GM18519 (cell line): ENCODE measurements at regions not wholly inside any gene's neighbourhood (a gene's known extent, or its start where the extent isn't known, plus 50 kb on each side); places are given as distances from the start of the nearest gene placed in this dataset.

Experiments used
- ATAC-seq: cut with Tn5 transposase; IDR thresholded peaks from one replicate; pipeline ENCODE4 v1.9.1; 2021; ENCODE audit warnings: mild to moderate bottlenecking, moderate library complexity; ENCODE audit not compliant: unreplicated experiment, low FRiP score

DNA sequence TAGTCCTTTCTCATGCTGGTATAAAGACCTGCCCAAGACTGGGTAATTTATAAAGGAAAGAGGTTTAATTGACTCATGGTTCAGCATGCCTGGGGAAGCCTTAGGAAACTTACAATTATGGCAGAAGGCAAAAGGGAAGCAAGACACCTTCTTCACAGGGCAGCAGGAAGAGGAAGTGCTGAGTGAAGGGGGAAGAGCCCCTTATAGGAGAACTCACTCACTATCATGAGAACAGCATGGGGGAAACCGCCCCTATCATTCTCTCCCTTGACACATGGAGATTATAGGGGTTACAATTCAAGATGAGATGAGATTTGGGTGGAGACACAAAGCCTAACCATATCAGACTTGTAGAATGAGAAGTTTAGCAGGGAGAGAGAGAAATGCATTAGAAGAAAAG lies 373.3 kb upstream of the DIAPH2 start:
- no peak for ATAC-seq

DNA sequence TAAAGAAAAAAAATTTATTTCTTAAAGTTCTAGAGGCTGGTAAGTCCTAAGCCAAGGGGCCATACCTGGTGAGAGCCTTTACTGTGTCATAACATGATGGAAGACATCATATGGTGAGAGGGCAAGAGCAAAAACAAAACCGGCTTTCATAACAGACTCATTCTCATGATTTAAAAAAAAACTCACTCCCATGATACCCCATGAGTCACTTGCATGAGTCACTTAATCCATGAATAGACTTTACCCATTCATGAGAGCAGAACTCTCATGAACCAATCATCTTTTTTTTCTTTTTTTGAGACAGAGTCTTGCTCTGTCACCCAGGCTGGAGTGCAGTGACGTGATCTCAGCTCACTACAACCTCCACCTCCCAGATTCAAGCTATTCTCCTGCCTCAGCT lies 369.7 kb upstream of the DIAPH2 start:
- no peak for ATAC-seq

DNA sequence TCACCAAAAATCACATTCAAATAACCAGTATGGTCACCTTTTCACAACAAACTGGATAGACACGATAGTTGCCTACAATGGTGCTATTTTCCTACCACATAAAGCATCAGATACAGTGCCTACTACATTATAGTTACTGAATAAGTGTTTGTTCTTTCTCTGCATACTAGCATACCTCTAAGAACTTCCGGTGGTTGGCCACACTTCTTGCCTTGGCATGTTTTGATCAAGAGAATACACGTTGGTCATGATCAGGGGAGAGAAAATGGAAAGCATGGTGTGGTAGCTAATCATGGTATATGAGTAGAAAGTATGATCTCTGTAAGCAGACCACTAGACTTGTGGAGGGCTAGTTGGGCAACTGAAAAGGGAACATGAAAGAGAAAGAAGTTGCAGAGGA lies 322.8 kb upstream of the DIAPH2 start:
- no peak for ATAC-seq

DNA sequence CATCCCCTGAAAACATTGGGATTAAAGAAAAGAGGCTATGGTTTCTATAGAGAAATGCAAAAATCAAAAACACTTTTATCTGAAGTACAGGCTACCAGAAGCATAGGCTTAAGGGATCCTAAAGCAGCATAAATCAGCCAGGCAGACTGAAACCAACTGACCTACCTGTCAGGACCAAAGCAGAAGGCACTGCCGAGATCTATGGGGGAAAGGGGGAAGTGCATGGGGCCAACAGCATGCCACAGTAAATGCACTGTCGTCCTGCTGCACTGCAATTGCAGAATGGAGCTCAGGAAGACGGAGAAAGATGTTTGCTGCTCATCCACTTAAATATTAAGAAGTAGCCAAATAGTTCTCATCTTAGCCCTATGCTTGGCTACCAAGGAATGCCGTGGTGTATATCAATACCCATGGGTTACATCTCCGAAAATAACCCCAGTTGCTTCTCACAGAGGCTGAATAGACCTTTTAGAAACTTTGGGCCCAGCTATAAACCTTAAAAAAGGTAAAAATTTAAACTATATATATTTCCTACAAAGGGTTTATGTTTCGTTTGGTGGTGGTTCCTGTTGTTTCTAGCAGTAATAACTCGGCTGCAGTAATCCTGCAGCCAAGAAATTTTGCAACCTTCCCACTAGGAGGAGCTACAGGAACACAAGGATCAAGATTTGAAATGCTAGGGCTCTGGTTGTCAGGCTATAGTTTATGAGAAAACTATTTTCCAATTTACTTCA lies 312.2 kb upstream of the DIAPH2 start:
- peak; percentile 75 for ATAC-seq

DNA sequence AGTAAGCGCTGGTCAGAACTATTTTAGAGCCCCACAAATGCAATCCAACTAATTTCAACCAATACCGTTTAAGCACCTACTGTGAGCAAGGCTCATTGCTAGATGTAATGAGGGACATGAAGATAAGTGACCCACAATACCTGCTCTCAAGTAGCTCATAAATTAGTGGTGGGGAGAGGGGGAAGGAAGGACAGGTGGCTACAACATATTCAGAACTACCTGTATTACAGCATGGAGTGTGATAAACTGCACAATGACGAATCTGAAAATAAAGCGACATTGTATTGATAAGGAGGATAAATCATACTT lies 311.6 kb upstream of the DIAPH2 start:
- no peak for ATAC-seq

DNA sequence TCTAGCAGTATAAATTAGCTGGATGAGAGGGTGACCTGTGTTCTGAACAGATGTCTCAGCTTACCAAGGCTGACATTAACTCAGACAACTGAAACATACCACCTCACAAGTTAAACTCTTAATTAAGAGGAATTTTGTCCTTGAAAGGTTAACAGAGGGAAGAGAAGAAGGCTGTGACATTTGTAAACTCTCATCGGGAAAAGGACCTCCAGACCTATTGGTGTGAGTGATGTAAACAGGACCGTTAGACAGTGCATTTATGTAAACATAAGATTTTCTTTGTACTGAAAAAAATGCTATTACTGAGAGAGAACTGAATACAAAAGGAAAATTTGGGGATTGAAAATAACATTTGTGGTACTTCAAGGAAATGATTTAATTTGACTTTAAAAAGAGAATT lies 308.4 kb upstream of the DIAPH2 start:
- no peak for ATAC-seq

DNA sequence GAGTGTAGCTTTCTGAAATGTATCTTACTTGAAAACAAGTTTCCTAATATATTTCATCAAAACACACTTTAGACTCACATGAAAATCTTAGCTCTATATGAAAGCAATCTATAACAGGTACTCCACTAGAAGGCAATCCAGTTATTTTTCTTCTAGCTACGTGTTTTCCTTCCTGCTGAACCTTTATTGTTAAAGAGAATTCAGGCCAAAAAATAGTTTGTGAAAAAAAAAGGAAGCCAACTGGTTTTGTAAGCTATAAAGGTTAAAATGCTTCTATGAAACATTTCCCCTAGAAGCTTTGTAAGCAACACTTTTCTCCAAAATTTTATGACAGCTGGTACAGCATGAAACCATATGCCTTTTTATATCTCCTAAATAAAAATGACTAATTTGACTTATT lies 304.7 kb upstream of the DIAPH2 start:
- no peak for ATAC-seq

DNA sequence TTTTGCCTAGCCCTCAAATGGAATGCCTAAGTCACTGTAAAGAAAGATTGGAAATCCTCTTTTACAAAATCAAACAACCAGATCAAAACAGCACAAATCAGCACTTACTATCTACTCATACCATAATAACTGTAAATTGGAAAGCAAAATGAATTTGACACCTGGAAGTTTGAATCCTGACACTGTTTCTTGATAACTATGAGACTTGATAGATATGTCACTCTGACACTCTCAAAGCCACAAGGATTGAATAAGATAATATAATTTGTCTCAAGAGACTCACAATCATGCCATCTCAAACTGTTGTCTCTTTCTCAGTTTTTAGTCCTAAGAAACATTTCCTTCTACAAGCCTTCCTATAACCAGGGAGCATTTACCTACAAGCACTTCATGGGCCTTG lies 302.6 kb upstream of the DIAPH2 start:
- no peak for ATAC-seq

DNA sequence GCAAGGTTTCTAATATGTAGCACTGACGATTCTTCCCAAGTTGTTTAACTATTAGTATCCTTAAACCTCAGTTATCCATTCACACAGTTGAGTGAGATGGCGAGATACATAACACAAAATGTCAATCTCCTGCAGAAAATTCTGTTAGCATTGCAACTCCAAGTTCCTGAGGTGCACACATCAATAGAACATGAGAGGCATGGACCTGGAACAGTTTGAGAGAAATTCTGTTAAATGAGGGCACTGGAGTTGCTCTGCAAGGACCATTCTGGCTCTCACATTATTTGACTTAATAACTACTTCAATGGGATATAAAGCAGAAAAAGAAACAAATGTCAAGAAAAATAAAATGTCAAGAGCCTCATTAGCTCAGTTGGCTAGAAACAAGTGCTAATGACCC lies 301.2 kb upstream of the DIAPH2 start:
- no peak for ATAC-seq

DNA sequence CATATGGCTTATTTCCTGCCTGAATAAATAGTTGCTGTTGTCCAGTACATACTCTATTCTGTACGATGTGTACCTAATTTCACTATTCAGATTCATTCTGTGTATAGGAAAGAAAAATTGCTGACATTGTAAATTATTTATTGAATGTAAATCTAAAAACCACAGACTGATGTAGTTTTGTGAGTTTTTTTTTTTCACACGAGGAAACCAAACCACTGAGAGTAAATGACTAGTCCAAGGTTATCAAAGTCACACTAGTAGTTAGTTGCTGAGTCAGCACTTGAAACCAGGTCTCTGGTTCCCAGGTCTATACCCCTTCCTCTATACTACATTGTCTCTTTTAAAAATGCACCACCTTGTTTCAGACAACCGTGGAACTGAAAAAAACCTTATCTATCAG lies 298.3 kb upstream of the DIAPH2 start:
- ATAC-seq, result no peak

DNA sequence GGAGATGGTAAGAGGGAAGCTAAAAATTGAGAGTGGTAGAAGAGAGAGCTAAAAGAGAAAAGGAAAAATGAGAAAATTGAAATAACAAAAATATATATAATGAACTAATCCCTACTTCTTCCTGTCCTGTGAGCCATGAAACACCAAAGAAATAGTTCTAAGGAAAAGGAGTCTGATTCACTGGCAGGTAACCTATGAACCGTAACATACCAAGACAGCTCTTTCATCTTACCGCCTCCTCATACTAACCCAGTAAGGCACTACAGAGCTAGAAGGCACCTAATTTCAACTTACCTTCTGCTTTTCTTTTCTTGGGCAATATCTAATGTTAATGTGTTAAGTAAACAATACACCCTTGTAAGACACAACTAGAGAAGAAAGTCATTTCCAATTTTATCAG lies 297.7 kb upstream of the DIAPH2 start:
- ATAC-seq, result no peak

DNA sequence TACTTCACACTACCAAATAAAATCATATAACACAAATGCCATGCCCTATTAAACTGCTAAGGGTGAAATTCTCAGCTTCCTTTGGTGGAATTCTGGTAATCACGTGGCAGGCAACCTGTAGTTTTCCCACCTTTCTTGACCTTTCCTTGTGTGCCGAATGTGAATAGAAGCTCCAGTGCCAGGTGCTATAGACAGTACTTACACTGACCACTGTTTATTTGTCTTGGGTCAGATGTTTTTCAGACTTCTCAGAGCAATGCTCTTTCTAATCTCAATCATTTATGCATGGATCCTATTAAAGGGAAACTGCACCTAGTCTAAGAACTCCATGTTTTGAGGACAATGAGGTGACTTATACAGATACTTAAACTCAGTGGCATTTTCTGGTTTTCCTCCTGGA lies 296.8 kb upstream of the DIAPH2 start:
- no peak for ATAC-seq

DNA sequence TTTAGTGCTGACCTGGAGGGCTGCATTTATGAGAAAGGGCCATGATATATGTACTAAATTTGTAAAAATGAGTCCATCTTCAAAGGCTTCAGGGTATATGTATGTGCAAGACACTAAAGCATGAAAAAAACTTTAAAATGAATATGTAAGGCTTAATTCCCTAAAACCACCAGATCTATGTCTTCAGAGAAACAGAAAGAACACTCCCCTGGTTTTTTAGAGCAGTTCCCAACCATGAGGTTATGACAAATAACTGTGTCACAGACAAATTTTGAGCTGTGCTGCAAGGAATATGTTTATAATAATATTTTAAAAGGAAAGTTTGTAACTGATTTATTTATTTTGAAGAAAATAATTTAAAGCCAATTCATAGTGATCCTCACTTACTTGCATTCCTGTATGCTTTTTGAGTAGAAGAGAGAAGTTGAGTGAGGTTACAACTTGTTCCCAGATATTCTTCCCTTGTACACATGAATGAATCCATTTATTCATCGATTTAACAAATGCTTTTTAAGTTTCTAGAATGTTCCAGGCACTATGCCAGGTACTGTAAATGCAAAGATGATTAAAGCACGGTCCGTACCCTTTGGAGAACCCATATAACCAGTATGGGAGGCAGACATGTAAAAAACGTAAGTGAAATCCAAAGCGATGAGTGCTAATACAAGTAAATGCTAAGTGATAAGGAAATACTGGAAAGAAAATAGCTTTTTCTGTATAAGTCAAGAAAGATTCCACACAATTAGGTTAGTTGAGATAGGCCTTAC lies 295.2 kb upstream of the DIAPH2 start:
- ATAC-seq, result no peak

DNA sequence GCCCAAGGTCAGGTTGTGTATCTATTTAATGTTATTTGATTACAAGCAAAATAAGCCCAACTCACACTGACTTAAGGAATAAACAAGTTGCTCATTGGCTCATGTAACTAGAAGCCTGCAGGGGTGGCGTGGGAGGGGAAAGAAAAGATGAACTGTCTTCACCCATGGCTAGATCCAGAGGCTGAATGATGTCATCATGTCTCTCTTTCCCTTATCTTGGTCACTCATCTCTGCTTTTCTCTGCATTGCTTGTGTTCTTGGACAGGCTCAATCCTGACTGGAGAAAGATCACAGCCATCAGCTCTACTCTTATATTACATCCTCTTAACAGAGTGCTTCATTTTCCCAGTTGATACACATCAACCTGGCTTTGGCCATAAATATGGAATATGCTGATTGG lies 290.0 kb upstream of the DIAPH2 start:
- ATAC-seq, result no peak

DNA sequence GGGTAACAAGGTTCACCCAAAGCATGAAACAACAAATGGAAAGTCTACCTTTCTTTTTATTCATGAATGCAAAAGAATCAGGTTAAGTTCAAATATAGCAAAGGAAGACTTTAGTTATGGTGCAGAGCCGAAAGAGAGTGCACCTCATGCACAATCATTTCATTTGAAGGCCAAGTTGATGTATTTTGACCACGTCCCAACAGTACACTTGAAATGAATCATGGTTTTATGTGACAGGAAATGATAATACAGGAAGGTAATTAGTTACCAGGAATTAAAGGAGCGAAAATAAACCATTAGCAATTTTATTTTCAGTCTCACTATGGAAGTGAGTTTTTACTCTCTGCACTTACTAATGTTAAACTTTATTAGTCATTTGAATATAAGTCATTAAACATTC lies 281.2 kb upstream of the DIAPH2 start:
- no peak for ATAC-seq

DNA sequence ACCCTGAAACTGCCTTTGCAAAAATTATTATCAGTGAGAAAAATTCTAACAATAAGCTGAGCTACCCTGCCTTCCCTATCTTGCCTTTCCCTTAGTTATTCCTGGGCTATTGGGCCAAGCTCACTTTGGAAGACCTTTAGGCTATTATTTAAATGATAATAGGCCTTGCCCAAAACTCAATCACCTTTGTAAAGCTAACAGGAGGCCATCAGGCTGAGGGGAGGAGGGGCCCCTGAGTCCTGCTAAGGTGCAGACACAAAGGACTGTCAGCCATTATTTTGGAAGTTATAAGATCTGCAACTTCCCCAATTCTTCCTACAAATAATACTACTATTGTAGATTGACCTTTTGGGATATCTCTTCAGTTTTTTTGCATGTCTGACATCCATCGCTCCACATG lies 278.8 kb upstream of the DIAPH2 start:
- ATAC-seq, result no peak

DNA sequence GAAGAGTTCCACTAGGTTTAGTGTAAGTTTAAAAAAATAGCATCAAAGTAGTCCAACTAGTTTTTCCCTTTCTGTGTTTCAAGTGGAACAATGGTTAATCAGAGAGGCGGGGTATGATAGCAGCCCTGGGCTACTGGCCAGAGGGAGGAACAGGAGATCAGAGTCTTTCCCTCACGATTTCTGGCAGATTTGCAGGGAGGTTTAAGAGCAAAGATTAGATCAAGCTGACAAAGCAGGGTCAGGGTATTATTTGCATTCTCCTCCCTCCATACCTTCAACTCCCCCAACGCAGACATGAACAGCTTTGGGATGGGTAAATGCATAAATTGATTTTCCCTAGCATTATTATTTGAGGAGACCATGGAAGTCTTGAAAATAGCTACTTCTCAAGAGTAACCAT lies 277.6 kb upstream of the DIAPH2 start:
- ATAC-seq, result no peak

DNA sequence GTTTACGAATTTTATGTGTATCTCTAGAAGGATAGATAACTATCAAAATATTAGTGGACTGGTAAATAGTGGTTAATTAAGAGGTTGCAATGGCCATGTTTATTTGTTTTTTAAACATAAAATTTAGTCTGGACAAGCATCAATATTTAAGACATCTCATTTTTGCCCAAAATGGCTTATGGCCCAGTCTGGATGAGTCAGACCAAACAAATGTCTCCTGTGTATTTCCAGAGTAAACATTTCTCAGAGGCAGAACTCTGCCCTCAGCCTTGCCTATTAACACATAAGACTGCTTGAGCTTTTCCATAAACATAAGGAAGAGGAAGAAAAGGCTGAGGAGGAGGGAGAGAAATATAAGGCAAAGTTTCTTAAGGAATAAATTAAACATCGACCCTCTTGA lies 277.1 kb upstream of the DIAPH2 start:
- no peak for ATAC-seq

DNA sequence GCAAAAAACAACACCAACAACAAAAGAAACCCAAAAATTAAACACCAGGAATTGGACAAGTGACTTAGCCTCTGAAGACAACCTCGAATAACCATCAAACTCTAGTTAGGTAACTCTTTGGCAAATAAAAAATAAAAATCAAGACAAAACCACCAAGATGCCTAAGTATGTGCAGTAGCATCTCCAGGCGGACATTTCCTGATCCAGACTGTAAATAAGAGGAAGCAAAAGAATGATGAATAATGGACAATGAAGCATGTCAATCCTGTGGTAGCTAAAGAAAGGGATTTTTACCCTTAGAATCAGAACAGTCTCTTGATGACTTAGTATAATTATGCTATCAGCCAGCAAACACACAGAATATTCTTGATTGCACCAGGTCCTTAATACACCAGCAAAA lies 276.7 kb upstream of the DIAPH2 start:
- ATAC-seq, result no peak

DNA sequence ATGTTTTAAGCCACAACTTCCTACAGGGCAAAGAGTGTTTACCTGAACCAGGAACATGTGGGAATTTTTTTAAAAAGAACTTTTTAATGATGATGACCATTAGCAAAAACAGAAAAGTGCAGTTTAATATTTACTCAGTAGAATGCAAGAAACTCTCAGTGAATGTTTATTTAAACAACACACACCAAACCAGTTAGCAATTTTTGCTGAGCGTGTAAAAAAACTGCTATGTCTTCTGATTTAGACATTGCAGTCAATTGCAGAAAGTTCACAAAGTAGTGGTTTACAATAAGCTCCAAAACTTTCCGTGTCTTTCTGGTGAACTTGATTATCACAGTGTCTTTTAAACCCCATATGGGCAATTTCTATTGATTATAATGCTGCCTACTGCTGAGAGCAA lies 273.7 kb upstream of the DIAPH2 start:
- ATAC-seq, result no peak

DNA sequence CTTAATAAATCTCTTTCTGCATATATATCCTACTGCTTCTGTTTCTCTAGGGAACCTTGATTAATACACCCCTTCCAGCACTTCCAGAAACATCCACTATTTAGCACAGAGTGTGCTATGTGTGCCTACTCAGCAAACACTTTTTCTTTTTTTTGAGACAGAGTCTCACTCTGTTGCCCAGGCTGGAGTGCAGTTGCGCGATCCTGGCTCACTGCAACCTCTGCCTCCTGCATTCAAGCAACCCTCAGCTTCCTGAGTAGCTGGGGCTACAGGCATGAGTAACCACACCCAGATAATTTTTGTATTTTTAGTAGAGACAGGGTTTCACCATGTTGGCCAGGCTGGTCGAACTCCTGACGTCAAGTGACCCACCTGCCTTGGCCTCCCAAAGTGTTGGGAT lies 266.9 kb upstream of the DIAPH2 start:
- ATAC-seq, result no peak

DNA sequence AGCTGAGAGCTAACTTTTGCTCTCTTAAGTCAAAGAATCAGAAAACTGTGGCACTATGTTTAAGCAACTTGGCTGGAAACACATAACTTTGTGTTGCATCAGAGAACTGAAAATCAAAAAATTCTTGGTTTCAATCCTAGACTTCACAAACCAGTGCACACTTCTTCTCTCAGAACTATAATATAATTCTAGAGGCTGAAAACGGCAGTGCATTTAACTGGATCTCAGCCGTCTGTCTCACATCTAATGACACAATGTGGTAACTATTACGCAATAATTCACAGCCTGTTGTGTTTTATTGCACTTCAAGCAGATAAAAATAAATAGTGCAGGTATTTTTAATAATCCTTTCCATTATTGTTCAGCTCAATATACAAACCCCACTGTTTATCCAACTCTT lies 260.6 kb upstream of the DIAPH2 start:
- no peak for ATAC-seq

DNA sequence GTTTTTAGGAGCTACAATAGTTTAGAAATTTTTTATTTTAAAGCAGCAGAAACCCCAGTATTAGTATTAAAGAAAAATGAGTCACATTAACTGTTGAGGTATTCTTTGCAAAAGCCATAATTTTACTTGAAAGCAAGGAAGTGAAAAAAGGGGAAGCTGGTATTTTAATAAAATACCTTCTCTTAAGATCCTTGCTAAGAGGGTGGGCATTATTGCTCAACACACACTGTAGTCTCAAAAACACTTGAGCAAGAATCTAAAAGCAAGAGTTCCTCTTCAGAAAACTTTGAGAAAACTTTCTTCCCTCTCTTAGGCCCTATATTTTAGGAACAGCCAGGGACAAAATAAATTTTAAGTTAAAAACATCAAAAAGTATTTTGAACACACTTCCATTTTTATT lies 259.4 kb upstream of the DIAPH2 start:
- ATAC-seq, result no peak
